ENCODE measurements at regions not wholly inside any gene's neighbourhood (a gene's known extent, or its start where the extent isn't known, plus 50 kb on each side); places are given as distances from the start of the nearest gene placed in this dataset.

- TF ChIP-seq CTCF (IDR thresholded peaks at IDR 0.05): no peak
- no peak for TF ChIP-seq EZH2 (IDR thresholded peaks at IDR 0.05; ENCODE audit: borderline replicate concordance, insufficient read depth, low read depth, low read length, poor library complexity, severe bottlenecking)
These were observed 611.3 kb upstream of the SYT4 start for GRCh38 chr18:43888598-43888997.

Data from B cell (primary cell).